ENCODE measurements at regions not wholly inside any gene's neighbourhood (a gene's known extent, or its start where the extent isn't known, plus 50 kb on each side); places are given as distances from the start of the nearest gene placed in this dataset.

DNA sequence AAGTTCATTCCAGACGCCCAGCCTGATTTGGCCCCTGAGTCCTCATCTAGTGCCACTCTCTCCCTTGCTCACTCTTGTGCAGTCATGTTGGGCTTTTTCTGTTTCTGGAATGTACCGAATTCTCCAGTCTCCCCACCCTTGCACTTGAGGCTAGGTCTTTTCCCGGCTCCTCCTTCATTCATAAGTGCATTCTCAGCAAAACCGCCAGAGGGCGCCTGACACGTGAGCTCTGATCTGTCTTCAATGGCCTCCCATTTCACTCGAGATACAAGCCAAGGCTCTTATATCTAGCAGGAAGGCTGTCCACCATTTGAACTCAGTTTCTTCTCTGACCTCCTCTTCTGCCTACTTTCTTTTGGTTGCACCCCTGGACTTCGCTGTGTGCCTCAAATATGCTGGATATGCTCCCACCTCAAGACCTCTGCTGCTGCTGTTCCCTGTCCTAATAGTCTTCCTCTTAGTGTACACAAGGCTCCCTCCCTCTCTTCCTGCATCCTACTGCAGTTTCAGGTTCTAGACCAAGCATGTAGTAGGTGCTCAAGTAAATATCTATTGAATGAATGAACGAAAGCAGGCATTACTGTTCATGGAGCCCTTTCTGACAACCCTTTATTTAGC lies 568.1 kb upstream of the WWC1 start:
- DNase-seq, result peak; percentile 49

DNA sequence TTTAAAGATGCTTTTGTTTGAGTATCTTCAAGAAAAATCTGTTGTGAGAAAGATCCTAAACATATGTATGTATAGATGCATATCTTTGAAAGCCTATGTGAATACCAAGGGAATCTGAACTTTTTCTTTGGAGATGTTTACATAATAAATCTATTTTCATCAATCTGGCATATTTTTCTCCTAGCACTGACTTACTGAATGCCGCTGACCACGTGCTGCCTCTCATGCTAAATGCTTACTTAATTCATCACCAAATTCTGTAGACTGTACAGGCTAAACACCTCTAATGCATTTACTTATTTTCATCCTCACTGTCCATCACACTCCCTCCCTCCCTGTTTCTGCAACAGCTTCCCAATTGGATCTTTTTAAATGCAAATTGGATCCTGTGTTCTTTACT lies 566.2 kb upstream of the WWC1 start:
- DNase-seq, result no peak

DNA sequence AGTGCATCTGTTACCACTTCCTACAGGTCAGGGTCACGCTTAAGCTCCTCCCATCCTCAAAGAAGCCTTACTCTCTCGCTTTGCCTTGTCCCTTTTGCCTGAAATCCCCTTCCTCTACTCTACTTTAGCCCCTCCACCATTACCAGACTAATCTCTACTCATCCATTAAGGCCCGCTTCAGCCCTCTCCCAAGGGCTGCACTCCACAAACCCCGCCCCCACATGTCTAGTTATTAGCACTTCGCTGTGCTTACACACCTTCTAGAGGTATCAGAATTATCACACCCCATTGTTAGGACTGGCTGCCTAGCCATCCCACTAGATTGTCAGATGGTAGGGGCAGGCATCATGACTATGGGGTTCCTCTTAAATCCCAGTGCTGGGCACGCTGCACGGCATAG lies 565.7 kb upstream of the WWC1 start:
- no peak for DNase-seq

DNA sequence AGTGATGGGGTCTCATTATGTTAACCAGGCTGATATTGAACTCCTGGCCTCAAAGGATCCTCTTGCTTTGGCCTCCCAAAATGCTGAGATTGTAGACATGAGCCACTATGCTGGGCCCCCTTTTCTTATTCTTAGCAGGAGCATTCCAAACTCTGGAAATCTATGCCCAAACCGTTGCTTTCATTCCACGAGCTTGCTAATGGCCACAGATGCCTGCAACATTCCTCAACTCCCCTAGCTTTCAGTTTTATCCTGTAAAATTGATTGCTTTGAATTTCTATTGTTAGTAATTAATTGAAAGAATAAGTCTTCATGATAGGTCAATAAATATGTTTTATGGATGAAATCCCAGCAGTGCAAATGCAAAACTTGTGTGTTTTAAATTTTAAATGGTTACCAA lies 564.8 kb upstream of the WWC1 start:
- no peak for DNase-seq

DNA sequence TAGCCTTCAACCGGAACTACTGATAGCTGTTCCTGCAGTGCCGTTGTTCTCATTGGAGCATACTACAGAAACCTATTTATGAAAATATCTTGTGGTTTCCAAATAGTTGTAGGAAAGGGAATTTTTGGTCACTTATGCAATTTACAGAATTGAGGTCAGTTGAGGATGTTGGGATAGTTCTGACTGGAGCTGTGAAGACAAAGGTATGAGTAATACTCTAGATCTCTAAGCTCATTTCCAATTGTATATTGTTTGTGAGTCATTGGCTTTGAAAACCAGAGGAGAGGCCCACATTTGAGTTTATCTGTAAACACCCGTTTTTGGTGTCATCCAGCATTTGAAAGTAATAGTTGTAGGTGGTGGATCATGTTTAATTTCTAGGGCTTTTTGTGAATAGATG lies 561.3 kb upstream of the WWC1 start:
- DNase-seq, result no peak

DNA sequence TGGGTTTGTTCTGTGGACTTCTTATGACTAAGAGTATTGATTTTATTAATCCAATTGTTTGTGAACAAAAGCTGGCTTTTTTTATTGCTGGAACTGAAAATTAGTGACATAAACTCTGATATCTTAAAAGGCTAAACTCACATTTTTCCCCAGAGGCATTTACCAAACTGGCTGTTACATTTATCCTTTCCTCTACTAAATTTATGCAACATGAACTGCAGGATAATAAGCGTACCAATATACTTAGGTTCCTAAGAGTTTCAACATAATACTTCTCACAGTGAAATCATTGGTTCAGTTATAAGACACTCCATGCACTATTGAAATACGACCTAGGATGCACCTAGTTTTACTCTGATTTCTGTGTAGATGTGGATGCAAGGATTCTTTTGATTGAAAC lies 560.8 kb upstream of the WWC1 start:
- DNase-seq, result no peak

DNA sequence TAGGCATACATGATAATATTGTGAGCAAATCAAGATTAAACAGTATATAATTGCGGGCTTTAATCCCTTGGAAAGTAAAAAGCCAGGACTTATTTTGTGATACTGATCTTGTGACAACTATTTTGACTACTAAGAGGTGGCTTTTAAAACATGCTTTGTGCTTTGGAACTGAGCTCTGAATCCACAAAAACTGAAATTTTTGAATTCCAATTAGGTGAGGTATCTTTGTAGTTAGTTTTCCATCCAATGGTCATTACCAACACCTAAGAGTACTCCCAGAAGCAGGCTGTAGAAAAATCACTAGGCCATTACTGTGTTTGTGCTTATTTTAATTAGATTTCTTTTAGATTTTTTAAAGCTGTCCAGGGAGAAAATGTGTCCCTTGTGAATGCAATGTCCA lies 559.5 kb upstream of the WWC1 start:
- DNase-seq, result no peak

DNA sequence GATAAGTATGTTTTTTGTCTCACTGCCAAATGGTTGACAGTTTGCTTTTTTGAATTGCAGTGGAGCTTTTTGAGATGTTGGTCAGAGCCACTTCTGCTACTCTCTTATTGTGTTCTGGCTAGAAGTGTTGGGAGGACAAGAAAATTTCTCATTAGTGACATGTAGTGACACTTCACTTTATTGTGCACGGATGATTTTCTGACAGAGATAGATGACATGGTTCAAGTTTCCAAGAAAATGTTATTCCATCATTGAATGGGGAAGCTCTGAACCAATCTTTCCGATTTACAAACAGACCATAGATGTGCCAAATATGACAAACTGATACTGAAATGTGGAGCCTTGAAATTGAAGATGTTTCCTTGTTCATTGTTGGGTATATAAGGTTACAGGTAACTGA lies 558.9 kb upstream of the WWC1 start:
- DNase-seq, result no peak

DNA sequence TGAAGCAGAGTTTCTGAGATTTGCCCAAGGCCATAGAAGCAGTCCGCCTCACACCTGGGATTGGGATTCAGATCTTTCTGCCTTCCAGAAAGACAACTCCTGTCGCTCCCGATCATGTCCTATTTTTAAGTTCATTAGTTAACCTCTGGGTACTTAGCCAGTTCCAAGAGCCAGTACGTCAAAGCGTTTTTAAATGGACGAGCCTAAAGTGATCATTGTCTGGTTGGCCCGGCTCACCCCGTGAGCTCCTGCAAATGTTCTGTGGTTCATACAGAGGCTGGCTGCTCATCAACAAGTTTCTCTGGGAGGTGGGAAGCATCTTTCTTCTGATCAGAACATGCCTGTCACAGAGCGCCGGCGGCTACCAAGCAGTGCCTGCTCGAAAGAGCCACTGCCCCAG lies 554.5 kb upstream of the WWC1 start:
- no peak for DNase-seq

DNA sequence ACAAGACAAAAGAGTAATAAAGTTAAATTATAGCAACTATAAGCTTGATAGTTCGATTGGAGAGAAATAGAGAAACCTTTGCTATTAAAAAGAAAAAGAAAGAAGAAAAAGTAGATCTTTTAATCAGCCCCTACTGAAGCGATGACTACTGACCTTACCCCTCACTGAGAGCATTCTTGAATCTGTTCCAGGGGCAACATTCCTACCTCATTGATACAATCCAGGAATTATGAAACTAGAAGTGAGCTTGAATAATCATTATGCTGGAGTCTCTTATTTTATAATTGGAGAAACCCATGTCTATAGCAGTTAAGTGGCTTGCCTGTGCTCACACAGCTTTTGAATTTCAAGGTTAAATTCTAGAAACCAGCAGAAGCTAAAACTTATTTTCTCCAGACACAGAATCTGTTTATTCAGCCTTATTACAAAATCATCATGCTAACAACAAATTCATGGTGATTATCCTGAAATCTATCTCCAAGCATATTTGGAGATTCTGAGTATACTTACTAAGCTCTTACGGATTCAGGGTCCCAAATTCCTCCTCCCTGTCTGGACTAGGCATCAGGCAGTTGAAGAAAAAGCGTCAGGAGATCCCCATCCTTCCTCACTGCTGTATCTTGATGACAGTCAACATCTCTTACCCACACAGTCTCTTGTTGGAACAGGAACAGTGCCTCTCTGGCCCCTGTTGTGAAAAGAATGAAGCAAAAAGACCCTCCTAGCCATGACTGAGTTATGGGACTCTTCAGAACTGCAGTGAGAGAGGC lies 547.6 kb upstream of the WWC1 start:
- no peak for DNase-seq

DNA sequence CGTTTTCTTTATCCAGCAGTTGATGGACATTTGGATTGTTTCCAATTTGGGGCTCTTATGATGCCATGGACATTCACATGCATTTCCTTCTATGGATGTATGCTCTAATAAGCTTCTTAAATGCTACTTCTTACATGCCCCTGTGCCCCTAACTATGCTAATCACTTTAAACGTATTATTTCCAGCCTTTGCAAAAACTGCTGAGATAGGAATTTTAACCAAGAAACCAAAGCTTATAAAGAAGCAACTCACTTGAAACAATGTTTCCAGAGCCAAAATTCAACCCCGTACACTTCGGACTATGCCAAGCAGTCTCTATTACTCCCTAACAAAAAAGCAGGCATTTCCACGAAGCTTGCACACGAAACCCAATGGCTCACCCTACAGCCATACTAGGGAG lies 545.6 kb upstream of the WWC1 start:
- no peak for DNase-seq

DNA sequence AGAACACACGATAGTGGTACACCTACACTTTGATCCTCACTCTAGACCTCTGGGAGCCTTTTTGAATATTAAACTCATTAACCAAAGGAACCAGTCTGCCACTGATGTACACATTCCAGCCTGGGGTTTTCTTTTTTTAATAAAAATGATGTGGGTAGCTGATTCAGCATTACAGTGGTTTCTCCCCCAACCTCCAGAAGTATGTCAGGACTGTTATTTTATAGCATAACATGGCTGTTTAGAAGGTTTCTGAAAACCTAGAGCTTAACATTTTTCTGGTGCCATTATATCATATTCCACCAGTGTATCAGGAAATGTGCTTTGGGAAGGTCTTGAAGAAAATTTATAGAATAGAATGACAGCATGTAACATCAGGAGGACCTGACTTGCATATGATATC lies 540.9 kb upstream of the WWC1 start:
- no peak for DNase-seq

DNA sequence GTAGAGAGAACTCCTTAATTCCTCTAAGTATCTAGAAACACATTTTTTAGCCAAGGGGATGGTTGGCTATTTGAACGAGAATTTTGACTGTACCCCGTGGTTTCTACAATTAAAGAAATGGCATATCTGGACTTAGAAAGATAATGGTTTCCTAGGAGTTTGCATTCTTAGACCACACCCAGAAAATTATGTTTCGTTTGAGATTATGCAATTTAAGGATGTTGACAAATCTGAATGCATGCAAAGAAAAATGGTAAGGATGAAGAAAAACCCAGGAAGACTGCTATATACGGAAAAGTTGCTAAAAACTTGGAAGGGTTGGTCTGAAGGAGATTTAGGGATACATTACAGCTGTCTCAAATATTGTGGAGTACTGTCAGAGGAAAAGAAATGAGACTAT lies 538.5 kb upstream of the WWC1 start:
- no peak for DNase-seq

DNA sequence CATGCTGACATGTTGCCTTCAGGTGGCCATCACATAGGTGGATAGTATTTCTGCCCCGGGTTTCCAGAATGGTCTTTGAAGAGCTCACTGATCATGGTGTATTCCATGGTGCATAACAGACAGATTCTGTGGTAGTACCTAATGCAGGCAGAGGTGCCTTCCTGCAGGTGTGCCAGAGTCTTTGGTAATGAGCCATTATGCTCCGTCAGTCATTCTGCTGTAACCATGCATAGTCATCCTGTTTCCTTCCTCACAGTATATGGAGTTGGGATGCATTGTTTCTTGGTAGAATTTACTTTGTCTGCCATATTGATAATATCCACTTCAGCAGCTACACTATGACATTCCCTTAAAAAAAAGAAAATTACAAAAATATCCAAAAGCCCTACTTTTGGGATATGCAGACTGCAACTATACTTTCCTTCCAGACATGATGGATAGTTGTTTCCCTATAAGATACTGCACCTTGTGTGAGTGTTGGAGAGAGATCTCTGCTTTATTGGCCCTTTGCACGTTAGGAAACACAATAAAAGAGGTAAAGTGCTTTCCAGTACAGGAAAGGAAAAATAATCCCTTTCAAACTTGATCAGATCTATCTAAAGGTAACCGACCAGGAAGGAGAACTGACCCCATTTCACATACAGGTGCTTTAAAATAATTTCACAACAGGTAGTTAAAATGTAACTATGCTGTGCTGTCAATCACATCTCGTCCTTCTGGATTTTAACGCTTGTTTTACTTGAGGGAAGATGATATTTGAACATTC lies 537.5 kb upstream of the WWC1 start:
- no peak for DNase-seq

DNA sequence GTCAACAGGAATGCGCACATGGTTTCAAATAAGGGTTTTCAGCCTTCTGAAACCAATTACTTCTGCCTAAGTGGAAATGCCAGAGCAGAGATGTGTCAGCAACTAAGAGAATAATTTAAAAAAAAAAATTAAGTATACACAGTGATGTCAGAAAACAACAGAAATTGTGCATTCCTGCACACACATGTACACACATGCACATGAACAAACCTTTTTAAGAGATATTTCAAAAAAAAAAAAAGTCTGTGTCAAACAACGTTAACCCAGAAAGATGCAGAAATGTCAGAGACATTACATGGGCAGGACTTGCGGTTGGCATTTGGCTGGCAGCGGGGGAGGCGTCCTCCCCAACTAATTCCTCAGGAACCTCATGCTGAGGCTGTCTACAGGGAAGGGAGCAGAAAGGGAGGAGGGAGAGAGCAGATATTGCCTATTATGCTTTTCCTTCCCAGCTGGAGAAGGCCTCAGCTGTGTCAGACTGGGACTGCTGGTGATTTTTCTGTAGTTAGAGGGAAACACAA lies 536.9 kb upstream of the WWC1 start:
- no peak for DNase-seq

DNA sequence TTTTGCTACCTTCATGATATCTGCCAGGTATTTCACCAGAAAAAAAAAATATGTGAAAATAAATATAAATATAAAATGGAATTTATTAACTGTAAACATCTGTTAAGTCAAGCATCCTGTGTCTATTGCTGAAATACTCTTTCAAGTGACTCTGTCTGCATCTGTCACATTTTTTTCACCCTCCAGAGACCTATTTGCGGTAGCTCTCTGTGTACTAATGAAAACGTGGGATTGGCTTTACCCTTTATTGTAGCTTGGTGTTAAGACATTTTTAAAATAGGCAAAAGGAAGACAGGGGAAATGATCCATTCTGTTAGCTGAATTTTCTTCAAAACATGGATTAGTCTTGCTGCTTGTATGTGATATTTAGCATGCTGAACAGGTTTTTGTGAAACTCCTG lies 536.0 kb upstream of the WWC1 start:
- no peak for DNase-seq

DNA sequence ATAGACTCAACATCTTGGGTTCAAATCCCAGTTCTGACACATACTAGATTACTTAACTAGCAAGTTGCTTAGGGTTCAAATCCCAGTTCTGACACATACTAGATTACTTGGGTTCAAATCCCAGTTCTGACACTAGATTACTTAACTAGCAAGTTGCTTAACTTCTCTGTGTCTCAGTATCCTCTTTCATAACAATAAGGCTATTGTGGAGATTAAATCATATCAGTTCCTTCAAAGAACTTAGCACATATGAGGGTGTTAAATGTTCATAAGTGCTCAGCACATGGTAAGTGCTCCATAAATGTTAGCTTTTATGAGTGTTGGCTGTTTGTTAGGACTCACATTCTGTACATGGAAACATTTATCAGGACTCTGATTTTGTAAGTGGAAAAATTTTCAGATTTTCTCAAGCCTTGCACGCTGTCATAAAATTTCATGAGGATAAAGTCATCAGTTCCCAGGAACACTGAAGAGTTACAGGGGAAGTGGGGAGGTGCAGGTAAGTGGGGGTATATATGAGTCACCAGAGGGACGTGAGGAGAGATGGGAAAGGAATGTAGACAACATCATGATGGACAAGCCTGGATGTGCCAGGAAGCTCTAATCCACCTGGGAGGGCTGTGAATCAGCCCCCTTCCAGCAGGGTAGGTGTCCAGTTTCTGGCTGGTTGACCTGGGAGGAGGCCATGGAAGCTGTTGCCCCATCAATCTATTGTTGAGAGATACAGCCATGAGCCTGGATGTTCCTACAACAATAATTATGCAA lies 532.2 kb upstream of the WWC1 start:
- no peak for DNase-seq

DNA sequence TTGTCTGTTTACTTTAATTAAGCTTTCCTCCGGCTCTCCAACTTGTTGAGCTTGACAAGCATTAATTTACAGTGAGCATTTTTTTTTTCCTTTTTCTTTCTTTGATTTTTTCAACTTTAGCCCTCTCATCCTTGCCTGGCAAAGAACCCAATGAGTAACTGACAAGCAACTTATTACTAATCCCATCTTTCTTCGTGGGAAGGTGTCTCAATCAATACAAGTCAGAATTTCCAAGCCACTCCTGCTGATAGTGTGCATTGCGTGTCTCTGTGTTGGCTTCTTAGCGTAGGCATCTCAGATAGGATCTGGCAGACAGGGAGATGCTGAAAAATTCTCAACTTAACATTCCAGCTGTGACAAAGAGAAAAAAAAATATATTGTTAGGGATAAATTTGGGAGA lies 527.7 kb upstream of the WWC1 start:
- DNase-seq, result no peak

DNA sequence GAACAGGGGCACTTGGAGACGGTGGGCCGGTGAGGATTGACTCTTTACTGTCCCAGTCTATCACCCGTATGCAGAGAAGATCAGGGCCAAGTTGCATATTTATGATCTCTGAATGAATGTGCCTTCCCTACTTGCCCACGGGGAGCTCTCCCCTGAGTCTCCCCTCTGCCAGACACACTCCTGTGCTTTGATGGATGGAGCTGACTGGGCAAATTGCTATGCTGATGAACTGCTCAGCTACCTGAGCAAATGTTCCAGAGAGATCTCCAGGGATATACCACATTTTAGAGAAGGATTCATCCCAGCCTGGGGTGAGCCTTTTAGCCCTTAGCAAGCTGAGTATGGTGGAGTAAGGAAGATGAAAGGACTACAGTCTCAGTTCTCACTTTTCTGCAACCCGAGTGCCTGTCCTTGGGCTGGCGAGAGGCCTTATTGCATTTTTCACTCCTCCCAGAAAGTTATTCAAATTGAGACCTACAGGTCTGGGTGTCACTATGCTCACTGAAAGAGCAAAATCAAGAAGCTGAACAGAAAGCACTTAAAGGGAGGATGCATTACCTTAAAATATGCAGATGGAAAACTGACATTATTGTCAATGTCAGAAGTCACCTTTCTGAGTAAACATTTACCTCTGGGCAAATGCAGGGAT lies 526.7 kb upstream of the WWC1 start:
- DNase-seq, result no peak

DNA sequence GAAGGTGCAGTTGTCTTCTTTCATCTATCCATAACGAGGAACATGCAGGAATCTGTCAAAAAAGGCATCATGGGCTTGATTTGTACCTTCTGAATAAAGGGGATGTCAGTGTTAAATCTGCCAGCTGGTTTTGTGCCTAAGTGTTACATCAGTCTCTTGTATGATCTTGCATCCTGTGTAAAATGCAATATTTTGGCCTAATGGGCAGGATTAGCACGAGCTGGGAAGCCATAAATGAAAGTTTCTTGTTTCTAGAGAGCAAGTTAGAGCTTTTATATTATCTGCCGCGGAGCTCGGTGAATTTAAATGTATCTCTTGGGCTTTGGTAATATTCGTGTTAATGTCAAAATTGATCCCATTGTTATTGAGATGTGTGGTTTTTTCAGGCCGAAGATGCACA lies 526.1 kb upstream of the WWC1 start:
- DNase-seq, result no peak

DNA sequence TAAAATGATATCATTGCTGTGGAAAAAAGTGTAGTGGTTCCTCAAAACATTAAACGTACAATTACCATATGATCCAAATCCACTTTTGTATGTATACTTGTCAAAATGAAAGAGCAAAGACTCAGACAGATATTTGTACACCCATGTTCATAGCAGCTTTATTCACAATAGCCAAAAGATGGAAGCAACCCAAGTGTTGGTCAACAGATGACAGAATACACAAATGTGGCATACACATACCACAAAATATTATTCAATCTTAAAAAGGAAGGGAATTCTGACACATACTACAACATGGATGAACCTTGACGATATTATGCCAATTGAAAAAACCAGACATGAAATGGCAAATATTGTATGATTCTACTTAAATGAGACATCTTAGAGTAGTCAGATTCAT lies 524.5 kb upstream of the WWC1 start:
- no peak for DNase-seq

DNA sequence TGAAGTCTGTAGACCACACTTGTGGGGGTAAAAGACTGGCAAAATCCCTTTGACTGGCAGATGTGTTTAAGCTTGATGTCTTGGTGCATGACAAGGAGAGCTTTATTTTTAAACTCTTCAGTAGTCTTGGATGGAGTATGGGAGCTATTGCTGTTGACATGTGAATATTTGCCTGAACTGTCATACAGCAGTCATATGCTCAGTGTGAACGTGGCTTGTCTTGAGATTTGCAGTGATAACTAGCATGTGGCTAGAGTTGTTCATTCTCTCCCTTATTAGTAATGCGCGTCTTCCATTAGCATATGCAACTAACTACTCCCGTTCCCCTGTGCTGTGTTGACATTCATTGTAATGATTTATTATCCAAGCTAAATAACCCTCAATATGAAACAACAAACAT lies 523.6 kb upstream of the WWC1 start:
- DNase-seq, result no peak

Measured in activated CD8-positive, alpha-beta memory T cell treated with anti-CD3 and anti-CD28 coated beads, Interleukin-2, amount 50 U/mL, for 4 hours (primary cell).